ENCODE measurements at regions not wholly inside any gene's neighbourhood (a gene's known extent, or its start where the extent isn't known, plus 50 kb on each side); places are given as distances from the start of the nearest gene placed in this dataset.

DNA sequence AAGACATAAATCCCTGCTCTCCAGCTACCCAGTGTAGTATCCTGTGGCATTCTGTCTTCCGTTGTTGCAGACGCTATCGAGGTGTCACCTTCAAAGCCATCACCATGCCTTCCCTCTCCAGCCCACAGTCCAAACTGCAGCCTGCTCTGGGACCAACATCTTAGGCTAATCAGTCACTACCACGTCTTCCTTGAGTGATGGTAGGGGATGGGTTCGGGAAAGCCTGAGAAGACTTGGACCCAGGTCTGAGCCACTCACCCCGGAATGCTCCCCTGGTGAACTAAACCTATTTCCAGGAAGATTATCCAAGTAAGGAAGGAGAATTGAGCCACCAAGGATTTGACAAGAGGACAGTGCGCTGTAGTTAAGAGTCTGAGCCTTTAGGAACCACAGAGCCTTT lies 52.9 kb upstream of the IRX1 start:
- no peak for DNase-seq

DNA sequence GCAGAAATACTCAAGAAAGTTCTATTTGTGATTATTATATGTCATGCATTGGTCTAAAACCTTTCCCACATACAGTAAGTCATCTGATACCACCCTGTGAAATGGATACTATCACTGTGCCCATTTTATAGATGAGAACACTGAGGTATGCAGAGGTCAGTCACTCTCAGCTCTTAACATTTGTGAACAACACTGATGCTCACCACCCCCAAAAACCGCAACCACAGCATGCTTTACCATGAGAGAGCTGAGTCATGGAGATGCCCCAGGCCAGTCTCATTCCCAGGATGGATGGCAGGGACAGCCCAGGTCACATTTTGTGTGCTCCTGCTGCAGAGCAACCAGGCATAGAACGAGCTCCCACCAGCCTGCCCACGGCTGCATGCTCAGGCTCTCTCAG lies 53.5 kb upstream of the IRX1 start:
- no peak for DNase-seq

DNA sequence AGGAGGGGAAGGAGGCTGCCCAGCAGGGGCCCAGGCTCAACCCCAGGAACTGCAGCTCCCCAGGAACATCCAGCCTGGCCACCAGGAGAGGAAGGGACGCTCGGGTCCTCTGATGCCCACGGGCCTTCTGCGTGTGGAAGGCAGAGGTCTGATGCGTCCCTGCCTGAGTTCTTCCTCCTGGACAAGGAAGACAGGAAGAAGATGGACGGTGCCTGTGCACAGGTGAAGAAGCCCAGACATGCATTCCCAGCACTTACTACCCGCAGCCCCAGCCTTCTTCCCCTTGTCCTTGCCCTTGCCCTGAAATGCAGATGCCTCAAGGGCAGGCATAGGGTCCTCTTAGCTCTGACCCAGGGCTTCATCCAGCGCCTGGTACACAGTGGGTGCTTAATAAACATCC lies 56.7 kb upstream of the IRX1 start:
- no peak for DNase-seq

DNA sequence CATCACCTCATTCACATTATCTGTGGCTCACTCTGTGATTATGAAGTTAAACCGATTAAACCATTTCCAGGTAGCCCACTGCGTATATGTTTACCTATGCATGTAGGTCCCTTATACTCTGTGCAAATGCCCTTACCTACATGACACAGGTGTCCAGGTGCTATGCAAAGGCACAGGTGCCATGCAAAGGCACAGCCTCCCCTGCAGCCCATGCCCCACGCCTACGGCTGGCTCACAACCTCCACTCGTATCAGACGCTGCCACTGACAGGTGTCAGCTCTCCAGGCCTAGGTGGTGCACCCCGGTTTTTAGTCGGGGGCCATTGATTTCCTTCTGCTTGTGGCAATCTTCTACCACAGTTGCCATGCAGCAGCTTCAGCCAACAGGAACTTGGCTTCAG lies 57.7 kb upstream of the IRX1 start:
- peak; percentile 50 for DNase-seq

DNA sequence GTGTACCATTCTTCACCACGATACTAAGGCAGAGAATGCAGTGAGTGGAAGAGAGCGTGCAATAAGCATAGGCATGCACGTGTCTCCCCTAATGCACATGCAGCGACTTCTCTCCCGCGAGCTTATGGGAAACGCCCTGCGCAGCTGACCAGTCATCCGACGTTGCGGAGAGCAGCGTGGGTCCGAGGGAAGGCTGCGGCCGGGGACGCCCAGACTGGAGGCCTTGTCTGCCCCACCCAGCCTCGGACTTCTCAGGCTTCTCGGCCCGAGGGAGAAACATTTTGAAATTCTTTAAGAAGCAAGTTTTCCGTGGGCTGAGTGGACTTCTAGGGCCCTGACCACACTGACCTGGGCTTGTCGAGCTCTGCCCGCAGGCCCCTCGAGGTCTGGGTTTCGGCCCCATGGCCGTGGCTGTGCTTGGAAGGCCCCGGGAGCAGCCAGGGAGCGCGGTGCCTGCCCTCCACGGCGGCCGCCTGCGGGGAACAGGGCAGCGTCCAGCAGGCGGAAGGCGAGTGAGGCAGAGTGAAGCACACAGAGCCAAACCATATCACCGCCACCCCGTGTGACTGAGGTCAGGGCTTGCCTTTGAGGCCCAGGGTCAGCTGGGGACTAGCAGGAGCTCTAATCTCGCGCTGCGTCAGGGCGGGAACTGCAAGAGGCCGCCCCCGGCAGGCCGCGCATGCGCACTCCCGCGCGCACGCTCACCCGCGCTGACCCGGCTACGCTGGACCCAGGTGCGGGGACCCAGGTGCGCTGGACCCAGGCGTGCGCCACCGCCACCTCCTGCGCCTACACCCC lies 60.0 kb upstream of the IRX1 start:
- no peak for DNase-seq

DNA sequence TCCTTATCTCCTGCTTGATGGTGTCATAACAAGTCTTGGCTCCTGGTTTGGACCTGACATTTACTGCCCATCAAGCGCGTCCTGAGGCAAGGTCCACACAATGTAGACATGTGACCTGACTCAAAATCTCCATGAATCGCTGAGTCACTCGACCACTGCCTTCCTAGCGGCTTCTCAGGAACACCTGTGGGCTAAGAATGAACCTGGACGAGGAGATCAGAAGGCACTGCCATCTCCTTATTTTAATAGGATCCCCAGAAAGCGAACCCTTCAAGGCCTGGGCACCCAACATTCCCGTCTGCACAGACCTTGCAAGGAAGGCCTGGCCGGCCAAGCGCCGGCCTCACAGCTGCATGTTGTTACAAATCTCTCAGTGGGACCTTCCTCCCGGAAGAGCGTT lies 60.6 kb upstream of the IRX1 start:
- no peak for DNase-seq

DNA sequence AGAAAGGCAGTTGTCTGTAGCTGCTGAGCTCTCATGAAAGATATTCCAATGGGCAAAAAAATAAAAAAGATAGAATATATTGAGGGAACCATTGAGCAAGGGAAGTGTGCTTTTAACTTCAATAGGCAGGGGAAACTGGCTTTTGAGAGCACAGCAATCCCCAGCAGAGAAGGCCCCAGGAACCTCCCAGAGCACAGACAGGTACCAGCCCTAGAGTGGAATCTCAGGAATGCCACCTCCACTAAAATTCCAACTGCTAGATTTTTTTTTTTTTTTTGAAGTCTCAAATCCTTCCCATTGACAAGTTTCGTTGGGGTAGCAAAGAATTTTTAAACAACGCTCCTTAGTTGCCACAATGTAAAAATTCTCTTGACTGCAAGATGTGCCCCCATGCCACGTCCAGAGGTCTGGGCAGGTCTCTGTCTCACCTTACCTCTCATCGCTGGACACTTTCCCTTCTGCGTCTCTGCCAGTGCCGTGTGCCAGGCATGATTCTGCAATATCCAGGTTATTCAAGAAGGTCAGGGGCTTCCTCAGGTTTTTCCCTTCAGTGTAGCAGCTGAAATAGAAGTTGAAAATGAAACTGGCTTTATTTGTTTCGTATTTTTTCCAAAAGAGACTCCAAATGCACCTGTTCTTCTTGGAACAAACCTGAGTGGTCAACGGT lies 64.2 kb upstream of the IRX1 start:
- DNase-seq, result no peak

DNA sequence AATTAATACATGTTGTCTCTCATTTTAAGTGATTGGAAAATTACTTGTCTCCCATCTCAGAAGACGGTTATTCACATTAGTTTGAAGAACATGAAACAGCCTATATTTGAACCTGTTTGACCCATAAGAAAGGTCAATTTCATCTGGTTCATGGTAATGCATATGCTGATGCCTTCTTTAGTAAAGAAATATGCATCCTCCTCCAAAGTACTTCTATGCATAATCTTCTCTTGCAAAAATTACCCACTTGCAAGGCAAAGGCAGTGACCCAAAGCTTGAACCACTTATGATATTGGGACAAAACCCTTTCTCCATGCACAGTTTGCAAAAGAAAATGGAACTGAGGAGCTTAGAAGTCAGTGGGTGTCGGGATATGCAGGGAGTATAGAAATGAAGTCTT lies 65.4 kb upstream of the IRX1 start:
- no peak for DNase-seq

DNA sequence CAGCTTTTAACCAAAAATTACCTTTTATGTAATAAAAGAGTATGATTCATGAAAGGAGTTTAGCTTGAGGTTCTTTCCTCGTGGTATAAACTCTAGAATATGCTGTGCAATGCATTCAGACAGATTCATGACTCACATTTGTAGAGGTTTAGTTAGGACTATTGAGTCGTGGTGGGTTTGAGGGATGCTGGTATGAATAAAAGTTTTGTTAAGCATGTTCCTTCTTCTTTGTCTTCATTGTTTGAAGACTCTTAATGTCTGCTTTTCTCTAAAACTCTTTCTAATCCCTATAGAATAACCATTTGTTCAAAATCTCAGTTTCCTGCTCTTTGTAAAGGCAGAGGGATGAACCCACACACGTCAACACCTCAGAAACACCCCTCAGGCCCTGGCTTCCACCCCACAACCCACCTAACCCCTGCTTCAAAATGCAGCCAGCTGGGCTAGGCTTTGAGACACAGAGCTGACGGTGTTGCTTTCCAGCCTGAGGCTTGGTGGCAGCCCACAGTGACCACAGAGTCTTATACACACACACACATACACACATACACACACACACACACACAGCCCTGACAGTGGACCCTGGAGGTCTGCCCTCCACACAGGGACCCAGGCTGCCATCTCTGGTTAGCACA lies 69.0 kb upstream of the IRX1 start:
- no peak for DNase-seq

DNA sequence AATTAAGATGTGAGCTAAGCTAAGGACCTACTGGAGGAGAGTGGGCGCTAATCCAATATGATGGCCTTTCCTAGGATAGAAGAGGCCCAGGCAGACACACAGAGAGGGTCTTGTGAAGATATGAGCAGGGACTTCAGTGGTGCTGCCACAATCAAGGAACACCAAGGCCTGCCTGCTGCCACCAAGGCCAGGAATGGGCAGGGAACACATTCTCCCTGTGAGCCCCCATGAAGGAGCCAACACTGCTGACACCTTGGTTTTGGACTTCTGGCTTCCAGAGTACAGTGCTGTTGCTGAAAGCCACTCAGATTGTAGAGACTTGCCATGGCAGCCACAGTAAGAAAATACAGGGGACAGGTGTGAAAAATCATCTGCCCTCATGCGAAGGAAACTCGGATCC lies 73.1 kb upstream of the IRX1 start:
- no peak for DNase-seq

DNA sequence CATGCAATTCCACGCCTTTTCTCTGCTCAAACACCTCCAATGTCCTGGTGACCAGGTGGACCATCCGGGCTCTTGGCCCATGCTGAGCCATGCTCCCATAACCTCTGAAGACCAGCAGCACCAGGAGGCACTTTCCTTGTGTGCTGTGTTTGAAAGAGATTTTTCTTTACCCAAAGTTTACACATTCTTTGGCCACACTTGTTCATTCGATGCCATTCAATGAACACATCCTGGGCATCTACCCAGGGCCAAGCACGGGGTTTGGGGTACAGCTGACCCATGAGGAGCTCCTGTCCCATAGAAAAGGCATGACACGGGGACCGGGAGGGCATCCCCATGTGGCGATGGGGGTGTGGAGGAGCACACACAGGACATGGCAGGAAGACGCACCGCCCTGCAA lies 77.1 kb upstream of the IRX1 start:
- no peak for DNase-seq

DNA sequence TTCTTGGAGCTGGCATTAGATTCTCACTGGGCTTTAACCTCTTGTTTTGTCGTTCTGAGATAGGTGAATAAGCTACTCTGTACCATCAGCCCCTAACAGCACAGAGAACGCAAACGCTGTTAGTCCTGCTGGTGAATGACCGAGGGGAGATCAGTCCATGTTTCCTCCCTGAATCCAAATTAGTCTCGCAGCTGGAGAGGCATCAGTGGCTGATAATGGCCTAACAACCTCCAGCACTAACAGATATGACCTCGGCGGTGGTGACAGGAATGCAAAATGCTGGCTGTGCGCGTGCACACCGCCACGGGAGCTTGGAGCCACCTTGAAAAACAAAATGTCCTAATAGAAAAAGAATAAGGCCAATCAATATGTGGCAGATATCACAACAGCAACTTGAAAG lies 77.6 kb upstream of the IRX1 start:
- no peak for DNase-seq

DNA sequence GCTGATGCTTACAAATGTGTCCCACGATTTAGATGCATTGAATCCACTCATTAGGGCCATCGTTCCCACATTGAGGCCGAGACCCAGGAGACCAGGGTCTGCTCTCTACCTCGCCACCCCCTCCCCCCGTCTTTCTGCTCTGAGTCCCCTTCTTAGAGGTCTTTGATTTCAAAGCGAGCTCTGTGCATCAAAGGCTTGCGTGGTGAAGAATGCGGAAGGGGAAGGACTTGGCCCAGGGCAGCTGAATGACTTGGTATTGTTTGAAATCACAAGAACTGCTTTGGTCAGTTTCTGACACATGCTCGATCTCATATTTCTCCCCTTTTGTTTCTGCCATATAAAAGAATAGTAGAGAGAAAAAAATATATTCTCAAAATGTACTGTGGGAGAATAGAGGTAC lies 78.3 kb upstream of the IRX1 start:
- DNase-seq, result no peak

DNA sequence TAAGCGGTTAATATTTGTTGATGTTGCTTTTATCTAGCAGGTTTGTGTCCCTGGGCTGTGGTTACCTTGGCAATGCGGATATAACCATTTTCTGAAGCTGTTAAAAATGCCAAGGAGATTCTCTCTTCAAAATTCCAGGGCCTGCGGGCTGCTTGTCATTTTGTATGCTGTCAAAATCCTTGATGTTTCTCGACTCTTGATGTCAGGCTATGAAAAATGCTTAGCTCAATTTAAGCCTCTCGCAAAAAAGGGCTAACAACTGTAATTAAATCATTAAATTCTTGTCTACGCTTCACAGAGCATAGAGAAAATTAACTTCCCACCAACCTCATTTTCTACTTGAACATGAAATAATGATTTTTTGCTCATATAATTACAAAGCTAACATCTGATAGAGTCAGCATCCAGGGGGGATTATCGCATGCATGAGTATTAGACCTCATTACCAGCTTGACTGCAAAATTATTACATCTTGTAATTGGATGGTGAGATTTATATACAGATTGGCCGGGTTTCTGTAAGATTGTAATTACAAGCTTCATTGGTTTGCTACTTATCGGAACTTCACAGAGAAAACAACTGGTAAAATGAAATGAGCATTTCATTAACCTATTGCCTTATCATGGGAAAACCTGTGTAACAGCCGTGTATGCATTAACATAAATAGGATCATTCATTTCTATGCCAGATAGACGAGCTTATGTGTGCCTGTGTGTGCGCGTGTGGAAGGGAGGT lies 83.1 kb upstream of the IRX1 start:
- DNase-seq, result peak; percentile 58

DNA sequence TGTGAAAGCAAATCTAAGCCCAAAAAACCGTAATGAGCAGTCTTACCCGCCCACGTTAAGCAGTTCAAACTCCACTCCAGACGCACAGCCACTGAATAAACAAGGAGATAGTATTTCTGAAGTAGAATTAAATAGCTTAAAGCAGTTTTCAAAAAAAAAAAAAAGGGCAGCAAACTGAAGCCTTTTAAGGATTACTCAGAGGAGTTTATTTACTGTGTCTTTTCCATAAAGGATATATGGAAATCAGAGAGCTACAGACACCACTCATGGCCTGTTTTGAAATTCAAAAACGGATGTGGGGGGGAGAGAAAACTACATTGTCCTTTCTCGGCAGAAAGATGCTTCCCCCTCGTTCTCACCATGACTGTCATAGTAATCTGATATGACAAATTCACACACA lies 83.7 kb upstream of the IRX1 start:
- DNase-seq, result peak; percentile 93

DNA sequence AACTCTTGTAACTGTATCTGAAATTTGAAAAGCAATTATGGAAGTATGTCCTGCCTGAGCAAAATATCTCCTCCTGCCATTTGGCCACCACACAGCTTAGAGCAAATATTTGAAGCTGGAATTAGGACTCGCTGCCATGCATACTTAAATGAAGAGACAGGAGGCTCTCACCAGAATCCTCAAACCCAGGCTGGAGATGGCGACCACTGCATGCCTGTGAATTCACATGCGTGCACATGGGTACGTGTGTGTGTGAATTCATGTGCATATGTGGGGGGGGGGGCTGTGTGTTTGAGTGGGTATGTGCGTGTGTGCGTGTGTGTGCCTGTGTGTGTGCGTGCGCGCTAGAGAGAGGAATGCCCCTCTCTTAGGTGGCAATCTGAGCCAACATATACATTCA lies 84.1 kb upstream of the IRX1 start:
- no peak for DNase-seq

DNA sequence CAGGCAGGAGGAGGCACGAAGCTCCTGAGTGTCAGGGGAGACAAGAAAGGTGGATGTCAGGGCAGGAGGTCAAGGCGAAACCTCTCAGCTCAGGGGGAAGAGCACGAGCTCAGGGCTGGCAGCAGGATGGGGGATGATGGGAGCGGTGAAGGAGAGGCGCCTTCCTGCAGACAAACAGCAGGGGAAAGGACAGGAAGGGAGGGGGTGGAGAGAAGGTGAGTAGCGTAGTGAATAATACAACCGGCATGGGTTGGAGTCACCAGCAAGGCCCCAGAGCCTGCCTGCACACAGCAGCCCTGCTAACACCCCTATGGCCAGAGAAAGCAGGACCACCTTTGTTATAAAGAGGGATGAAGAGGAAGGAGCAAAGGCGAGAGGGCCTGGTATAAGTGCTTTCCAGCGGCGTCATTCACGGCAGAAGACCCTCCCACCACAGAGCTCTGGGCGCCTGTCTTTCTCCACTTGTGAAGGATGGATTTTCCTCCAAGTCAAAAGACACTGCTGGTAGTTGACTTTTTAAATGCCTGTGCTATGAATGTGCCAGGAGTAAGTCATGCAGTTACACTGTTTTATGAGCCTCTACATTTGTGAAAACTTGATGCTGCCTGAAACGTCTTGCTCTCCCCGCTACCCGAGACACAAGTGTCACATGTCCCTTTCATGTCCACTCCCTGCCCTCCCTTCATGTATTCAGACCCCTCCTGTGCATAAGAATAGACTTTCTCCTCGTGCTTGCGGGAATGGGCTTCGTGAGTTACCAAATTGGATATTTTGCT lies 84.8 kb upstream of the IRX1 start:
- no peak for DNase-seq

DNA sequence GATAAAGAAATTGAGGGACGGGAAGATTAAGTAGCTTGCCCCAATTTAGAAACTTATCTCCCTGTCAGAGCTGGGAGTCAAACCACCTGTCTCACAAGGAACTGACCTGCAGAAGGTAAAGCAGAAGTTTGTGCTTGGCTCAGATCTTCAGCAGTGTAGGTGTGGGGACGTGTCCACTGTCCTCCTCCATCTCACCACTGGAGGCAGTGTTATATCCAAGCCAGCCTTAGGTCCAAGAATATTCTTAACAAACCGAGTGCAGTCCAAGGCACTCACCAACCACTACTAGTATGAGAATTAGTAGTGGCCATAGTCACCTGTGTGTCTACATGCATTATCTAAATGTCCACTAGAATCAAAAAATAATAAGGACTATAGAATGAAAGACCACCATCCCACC lies 86.3 kb upstream of the IRX1 start:
- no peak for DNase-seq

DNA sequence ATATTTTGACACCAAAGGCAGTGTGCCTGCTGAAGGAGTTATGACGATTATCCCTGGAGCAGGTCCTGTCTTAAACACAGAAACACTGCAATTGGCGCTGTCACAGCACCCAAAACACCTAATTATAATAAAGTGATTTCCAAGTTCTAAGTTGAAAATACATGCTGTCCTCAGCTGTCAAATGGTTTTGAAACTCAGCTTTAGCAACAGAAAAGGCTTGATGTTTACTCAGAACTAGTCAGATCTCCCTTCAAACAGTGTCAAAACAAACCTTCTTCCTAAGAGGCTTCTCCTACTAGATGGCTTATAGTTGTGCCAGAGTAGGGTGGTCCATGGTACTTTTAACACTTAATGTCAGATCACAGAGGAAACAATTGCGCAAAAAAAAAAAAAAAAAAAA lies 87.2 kb upstream of the IRX1 start:
- no peak for DNase-seq

DNA sequence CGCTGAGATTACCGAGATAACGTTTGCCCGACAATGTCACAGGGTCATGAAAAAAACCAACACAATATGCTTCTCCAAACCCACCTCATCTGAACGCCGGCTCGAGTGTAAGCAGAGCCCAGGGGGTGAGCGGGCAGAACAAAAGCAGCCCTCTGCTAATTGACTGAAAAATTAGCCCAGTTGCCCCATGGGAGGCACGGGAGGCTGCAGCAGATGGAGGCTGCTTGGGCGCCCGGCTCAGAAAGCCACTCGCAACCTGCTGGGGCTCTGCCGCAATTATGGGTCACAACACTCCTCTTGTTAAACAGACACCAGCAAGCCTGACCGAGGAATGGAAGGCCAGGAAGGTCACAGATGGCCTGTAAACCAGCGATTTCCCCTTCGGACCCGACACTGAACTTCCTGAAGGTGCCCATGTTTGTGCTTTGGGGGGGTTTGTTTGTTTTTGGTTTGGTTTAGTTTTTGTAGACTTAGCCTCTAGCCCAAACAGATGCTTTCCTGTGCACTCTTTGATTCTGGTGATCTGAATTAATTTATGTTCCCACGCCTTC lies 104.6 kb upstream of the IRX1 start:
- no peak for DNase-seq

DNA sequence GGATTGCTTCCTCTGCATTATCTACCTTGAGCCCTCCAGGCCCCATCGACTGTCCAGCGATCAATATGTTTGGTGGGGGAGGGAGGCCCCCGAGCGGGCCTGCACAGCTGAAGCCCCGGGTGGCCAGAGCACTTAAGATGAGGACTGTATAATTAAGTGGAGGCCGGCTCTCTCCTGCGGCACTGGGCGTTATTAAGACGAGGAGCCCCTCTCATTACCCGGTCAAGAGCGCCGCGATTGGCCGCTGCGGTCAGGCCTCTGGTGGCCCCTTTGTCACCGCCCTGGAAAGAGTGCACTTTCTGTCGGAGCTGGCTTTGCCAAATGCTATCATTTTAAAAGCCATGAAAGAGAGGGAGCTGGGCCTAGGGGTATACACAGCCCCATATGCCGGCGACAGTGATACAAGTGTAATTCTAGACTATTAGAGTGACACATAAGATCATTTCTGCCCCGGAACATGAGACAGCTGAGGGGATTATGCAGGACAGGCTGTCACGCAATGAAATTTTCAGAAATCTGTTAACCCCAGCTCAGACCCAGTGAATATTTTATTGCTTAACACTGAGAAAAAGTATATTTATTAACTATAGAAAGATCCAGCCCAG lies 106.3 kb upstream of the IRX1 start:
- no peak for DNase-seq

DNA sequence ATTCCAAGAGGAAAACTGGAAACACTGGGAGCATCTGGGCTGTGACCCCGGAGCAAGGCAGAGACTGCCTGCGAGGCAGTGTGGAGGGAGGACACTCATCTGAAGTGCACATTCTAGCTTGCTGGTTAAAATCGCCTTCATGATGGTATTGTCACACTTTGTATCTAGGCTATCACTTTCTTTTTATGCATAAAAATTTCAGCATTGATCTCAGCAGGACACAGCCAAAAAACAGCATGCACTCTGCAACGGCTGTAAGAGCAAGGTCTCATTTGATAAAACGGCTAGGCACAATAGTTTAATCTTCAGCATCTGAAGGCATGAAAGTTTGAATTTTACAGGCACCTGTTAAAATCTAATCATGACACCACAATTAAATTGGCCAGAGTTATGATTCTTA lies 110.8 kb upstream of the IRX1 start:
- no peak for DNase-seq

Measured in NCI-H526 treated with DMSO at 0.1 percent for 48 hours (cell line).